ENCODE measurements at regions not wholly inside any gene's neighbourhood (a gene's known extent, or its start where the extent isn't known, plus 50 kb on each side); places are given as distances from the start of the nearest gene placed in this dataset.

DNA sequence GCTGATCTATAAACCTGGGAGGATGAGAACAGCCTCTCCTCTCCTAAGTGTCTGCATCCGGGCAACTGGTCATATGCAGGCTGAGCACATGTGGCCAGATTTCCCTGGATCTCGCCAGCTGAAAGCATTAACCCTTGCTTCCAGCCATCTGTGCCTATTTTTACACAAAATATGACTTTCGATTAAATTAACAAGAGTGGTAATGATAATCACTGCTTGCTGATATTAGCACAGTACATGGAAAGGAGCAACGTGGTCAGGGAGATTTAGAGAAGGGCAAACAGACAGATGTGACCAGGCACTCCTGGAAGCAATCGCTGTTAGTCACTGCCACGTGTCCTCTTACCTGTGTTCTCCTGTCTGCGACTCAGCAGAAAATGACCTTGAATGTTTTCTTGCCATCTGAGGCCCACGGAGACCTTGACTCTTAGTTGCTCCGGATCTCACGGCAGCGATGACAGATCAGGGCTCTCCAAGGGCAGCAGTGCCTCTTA lies 59.5 kb upstream of the NPTX2 start:
- H3K36me3 Mint-ChIP-seq (ENCODE audit: insufficient read depth), result no peaks in the 10 kb centered on the region
- TF ChIP-seq, protein P1, sequence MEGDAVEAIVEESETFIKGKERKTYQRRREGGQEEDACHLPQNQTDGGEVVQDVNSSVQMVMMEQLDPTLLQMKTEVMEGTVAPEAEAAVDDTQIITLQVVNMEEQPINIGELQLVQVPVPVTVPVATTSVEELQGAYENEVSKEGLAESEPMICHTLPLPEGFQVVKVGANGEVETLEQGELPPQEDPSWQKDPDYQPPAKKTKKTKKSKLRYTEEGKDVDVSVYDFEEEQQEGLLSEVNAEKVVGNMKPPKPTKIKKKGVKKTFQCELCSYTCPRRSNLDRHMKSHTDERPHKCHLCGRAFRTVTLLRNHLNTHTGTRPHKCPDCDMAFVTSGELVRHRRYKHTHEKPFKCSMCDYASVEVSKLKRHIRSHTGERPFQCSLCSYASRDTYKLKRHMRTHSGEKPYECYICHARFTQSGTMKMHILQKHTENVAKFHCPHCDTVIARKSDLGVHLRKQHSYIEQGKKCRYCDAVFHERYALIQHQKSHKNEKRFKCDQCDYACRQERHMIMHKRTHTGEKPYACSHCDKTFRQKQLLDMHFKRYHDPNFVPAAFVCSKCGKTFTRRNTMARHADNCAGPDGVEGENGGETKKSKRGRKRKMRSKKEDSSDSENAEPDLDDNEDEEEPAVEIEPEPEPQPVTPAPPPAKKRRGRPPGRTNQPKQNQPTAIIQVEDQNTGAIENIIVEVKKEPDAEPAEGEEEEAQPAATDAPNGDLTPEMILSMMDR (IDR thresholded peaks at IDR 0.05; ENCODE audit: unreplicated experiment), result no peak
- peaks cover 33% of the 10 kb centered on the region for H3K27me3 Mint-ChIP-seq
- H3K9me3 Mint-ChIP-seq (ENCODE audit: low read depth), result peaks cover 8% of the 10 kb centered on the region
- no peak for DNase-seq (ENCODE audit: low spot score, unreplicated experiment)
- no peaks in the 10 kb centered on the region for H3K4me1 Mint-ChIP-seq (ENCODE audit: low read depth)
- H3K4me3 Mint-ChIP-seq (ENCODE audit: low read depth), result no peak overlapping the region
- H3K27ac Mint-ChIP-seq, result no peak overlapping the region

DNA sequence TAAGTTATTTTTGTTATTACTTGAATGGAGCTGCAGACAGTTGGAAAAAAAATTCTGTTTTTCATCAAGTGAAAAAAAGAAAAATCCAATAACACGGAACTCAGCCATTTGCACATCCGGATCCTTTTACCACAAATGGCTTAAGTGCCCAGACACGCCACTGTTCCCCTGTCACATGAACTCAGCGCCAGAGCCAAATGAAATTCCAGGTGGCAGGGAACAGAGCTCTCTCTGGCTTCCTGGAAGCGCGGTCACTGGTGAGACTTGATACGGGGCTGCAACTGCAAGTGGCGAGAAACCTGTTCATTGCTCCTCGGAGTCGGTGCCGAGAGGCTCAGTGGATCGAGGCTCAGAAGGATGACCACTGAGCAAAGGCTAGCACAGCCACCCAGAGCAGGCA lies 60.8 kb upstream of the NPTX2 start:
- TF ChIP-seq, protein P1 (IDR thresholded peaks at IDR 0.05; ENCODE audit: unreplicated experiment), result no peak
- H3K27ac Mint-ChIP-seq, result no peak overlapping the region
- peaks cover 25% of the 10 kb centered on the region for H3K27me3 Mint-ChIP-seq
- no peak for DNase-seq (ENCODE audit: low spot score, unreplicated experiment)
- H3K9me3 Mint-ChIP-seq (ENCODE audit: low read depth), result peaks cover 17% of the 10 kb centered on the region
- H3K4me3 Mint-ChIP-seq (ENCODE audit: low read depth), result no peak overlapping the region
- no peaks in the 10 kb centered on the region for H3K36me3 Mint-ChIP-seq (ENCODE audit: insufficient read depth)
- H3K4me1 Mint-ChIP-seq (ENCODE audit: low read depth), result no peaks in the 10 kb centered on the region

DNA sequence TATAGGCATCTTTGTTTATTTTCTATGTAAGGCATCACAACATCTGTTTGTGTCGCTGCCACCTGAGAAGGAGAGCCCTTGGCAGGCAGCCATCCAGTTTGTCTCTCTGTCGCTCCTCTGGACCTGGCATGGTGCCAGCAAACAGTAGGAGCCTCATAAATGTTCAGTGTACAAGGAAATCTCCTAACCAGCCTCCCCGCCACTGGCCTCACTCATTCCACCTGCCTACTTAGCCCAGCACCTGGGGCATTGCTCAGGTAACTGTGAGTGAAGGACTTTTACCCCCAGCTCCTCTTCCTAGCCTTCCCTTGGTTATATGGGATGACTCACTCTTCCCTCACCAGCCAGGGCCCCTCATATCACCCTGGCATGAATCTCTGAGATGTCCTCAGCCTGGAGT lies 61.7 kb upstream of the NPTX2 start:
- Mint-ChIP-seq H3K27me3 (peaks cover 22% of the 10 kb centered on the region), H3K27ac (no peak overlapping the region), H3K4me3 (ENCODE audit: low read depth) (no peak overlapping the region), H3K36me3 (ENCODE audit: insufficient read depth) (no peaks in the 10 kb centered on the region), H3K4me1 (ENCODE audit: low read depth) (no peaks in the 10 kb centered on the region), H3K9me3 (ENCODE audit: low read depth) (peaks cover 16% of the 10 kb centered on the region)
- no peak for DNase-seq (ENCODE audit: low spot score, unreplicated experiment)
- TF ChIP-seq, protein P1 (IDR thresholded peaks at IDR 0.05; ENCODE audit: unreplicated experiment), result no peak

DNA sequence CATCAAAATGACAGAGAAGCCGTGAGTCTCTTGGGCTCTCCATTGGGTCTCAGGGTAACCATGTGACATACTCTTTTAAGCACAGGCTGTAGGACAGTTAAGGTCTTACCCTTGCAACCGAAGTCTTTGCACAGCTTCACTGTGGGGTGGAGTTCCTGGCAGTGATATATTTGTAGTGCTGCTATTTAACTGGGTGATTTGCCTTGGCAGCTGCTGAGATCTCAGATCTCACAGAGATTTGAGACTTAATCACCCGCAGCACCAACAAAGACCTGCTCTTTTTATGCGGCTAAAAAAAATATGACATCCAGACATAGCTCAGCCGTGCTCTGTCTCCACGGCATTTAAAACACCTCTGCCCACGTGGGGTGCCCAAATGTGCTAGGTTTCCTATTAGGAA lies 63.4 kb upstream of the NPTX2 start:
- Mint-ChIP-seq H3K4me1 (ENCODE audit: low read depth) (no peaks in the 10 kb centered on the region), H3K9me3 (ENCODE audit: low read depth) (peaks cover 9% of the 10 kb centered on the region), H3K27me3 (peaks cover 9% of the 10 kb centered on the region), H3K27ac (no peak overlapping the region), H3K4me3 (ENCODE audit: low read depth) (no peak overlapping the region), H3K36me3 (ENCODE audit: insufficient read depth) (no peaks in the 10 kb centered on the region)
- no peak for DNase-seq (ENCODE audit: low spot score, unreplicated experiment)
- TF ChIP-seq, protein P1 (IDR thresholded peaks at IDR 0.05; ENCODE audit: unreplicated experiment), result no peak

DNA sequence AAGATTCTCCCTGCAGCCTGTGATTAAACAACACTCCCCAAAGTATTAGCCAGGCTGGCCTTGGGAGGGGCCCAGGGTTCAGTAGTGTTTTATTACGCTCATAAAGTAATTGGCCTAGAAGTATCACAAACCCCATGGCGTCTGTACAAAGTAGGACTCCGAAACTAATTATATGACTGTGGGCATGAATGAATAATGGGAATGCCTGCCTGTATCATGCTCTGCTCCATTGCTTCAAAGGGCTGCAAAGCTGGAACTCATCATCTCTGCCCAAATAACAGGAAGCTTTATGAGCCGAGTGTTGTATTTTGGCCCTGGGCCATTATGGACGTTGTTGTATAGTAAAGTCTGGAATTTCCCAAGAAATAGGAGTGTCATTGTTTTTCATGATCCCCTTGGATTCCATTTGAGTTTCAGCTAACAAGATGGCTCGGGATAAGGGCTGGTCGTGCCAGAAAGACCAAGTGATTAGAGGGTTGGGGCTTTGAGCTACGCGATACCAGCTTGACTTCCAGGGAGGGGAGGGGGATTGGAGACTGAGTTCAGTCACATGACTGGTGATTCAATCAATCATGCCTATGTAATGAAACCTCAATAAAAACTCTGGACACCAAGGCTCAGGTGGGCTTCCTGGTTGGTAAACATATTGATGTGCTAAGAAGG lies 65.3 kb upstream of the NPTX2 start:
- no peaks in the 10 kb centered on the region for H3K36me3 Mint-ChIP-seq (ENCODE audit: insufficient read depth)
- TF ChIP-seq, protein P1 (IDR thresholded peaks at IDR 0.05; ENCODE audit: unreplicated experiment), result no peak
- H3K27me3 Mint-ChIP-seq, result peaks cover 26% of the 10 kb centered on the region
- no peak for DNase-seq (ENCODE audit: low spot score, unreplicated experiment)
- no peak overlapping the region for H3K4me3 Mint-ChIP-seq (ENCODE audit: low read depth)
- no peaks in the 10 kb centered on the region for H3K4me1 Mint-ChIP-seq (ENCODE audit: low read depth)
- H3K27ac Mint-ChIP-seq, result no peak overlapping the region
- H3K9me3 Mint-ChIP-seq (ENCODE audit: low read depth), result peaks cover 9% of the 10 kb centered on the region

Data from progenitor cell of endocrine pancreas (in vitro differentiated cells).